GM18517 (cell line): ENCODE measurements at regions not wholly inside any gene's neighbourhood (a gene's known extent, or its start where the extent isn't known, plus 50 kb on each side); places are given as distances from the start of the nearest gene placed in this dataset.

ENCODE experiments used
- ATAC-seq: cut with Tn5 transposase; IDR thresholded peaks from one replicate; pipeline ENCODE4 v1.9.1; 2021; ENCODE audit warnings: mild to moderate bottlenecking, moderate library complexity; ENCODE audit not compliant: unreplicated experiment

DNA sequence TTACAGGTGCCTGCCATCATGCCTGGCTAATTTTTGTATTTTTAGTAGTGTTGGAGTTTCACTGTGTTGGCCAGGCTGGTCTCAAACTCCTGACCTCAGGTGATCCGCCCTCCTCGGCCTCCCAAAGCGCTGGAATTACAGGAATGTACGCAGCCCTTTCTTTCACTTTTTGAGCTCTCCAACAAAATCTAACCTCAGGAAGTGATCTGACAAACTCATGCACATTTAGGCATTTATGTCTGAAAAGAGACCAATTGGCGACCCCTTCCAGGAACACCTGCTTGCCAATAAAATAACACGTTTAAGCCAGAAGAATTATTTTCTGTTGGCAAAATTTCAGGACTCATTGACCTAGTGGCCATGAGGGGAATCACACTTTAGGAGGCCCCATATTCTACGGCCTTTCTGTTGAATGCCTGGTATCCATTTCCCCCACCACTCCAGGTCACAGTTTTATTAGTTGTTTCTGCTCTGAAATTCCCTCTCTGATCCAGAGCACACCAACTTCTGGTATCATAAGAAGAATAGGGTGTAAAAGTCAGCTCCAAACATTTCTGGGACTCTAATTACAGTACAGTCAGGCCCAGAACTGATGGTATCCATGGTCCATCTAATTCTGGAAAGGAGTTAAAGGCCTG, 65.8 kb upstream of the FRMD4A start:
- no peak for ATAC-seq

DNA sequence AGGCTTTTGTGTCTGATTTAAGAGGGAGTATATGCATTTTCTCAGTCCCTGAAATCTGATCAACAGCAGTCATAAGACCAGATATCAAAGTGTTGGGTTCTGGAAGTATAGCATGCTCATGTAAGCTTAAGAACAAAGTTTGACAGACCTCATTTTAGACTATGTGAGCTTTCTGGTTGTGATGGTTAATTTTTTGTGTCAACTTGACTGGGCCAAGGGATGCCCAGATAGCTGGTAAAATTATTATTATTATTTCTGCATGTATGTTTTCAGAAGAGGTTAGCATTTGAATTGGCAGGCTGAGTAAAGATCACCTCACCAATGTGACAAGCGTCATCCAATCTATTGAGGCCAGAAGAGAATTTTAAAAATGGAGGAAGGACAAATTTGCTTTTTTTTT, 63.5 kb upstream of the FRMD4A start:
- ATAC-seq, result no peak

DNA sequence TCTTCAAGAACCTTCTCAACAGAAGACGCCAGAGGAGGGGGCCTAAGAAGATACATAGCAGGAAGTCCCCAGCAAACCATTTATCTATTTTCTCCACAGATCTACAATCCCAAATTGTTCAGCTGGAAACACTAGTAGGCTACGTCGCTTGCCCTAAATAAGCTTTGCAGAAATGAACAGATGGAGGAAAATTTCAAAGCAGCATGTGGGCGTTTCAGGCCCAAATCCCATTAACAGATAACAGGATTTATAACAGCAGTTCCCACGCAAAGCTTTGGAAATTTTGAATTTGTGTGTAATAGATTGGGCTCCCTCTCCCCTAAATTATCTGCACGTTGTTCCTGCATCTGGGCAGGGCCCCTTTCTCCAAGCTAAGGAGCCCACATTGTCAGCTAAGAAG, 60.6 kb upstream of the FRMD4A start:
- ATAC-seq, result no peak

DNA sequence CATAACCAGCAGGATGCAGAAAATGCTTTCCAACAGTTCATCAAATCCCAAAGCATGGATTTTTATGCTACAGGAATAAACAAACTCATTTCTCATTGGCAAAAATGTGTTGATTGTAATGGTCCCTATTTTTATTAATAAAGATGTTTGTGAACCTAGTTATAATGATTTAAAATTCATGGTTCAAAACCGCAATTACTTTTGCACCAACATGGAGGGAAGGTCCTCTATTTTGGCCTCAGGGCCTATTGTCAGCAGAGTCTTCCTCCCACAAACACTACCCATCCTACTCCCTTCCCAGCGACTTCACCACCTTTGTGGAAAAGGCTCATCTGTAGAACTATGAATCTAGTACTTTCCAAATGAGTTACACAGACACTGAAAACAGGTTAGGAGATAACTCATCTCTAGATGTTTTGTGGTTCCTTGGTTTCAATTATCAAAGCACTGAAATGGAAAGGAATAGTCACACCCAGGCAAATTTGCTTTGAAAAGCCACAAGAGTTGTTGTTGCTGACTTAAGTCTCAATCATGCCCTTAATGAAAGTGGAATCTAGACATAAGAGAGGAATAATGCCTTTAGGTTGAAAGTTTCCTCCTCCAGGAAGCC, 59.4 kb upstream of the FRMD4A start:
- ATAC-seq, result peak; percentile 93

DNA sequence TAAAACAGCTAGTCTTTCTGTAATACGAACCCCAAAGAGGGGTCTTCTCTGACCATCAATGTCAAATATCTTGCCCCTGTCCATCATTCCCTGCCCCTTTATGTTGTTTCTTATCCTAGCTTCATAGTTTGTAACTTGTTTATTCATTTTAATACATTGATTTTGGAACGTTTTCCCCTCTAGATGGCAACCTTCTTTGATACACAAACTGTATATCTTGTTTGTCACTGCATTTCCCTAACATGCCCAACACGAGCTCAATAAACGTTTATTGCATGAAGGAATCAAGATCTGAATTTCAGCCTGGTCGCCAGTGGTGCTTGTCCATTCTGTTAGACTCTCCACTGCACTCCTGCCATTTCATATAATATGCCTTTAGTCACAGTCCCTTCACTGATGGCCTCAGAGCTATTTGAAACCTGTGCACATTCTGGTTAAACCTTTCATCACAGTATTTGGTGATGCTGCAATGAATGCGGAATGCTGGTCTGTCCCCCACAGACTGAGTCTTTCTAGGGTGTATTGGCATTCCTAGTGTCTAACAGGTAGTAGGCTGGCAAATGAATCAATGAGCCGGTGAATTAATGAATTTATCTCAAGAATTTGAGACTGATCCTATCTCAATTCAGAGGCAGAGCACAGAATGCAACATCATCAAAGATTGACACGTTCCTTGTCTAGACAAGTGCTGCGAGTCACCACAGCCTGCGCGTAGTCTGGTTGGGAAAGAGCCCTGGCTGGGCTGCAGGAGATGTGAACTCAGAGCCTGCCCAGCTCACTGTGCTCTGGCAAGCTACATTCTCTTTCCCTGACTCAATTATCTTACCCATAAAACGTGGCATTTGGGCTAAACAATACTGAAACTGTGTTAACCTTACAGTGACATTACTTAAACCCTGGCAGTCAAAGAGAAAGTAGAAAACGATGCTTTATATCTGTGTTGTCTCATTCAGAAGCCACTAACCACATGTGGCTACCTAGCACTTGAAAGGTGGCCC, 55.2 kb upstream of the FRMD4A start:
- ATAC-seq, result no peak

DNA sequence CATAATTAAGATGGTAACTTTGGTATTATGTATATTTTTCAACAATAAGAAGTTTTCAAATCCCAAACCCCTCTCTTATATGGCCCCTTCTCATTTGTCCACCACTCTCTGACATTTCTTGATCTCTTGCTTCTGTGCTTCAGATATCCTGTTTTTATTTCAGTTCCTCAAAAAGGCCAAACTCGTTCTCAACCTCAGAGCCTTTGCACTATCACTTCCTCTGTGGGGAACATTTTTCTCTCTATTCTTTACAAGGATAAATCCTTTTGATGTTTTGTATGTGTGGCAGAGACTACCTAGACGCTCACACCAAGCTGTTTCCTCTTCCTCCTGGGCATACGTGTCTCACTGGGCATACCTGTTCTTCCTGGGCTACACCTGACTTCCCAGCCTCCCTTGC, 54.2 kb upstream of the FRMD4A start:
- no peak for ATAC-seq

DNA sequence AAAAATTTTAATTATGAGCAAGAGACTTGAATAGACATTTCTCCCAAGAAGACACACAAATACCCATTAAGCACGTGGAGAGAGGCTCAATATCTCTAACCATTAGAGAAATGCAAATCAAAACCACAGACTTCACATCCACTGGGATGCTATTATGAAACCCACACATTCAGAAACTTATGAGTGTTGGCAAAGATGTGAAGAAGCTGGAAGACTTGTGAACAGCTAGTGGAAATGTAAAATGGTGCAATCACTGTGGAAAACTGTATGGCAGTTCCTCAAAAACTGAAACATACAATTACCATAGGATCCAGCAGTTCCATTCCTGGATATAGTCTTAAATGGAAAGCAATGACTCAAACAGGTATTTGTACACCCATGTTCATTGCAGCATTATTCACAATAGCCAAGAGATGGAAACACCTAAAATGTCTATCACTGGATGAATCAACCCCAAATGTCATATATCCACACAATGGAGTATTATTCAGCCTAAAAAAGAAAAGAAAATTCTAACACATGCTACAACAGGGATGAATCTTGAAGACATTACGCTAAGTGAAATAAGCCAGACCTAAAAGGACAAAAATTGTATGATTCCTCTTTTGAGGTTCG, 53.5 kb upstream of the FRMD4A start:
- no peak for ATAC-seq

DNA sequence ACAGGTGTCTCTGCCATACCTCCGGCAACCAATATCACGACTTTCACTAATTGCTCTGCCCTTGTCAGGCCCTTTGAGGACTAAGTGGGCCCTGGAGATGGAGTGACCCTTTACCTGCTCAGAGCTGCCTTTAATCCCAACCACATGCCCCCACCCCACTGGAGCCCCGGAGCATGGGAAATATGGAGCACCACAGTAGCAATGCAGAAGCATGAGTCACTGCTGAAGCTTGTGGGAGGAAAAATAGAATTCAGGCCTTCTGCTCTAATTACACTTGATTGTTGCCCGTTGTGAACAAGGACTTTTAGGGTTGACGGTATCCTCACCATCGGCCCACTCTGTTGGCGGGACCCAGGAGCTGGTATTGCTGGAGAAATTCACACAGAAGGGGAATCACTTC, 52.5 kb upstream of the FRMD4A start:
- no peak for ATAC-seq

DNA sequence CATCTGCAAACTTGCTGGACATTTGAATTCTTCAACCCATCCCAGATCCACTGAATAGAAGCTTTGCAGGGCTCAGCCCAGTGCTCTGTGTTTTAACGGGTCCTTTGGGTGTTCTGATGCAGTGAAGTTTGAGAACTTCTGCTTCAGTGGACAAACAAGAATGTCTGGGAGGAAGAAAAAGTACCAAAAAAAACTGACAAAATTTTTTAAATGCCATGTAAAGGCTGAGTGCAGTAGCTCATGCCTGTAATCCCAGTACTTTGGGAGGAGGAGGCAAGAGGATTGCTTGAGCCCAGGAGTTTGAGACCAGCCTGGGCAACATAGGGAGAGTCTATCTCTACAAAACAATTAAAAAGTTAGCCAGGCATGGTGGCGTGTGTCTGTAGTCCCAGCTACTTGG, 51.8 kb upstream of the FRMD4A start:
- no peak for ATAC-seq

DNA sequence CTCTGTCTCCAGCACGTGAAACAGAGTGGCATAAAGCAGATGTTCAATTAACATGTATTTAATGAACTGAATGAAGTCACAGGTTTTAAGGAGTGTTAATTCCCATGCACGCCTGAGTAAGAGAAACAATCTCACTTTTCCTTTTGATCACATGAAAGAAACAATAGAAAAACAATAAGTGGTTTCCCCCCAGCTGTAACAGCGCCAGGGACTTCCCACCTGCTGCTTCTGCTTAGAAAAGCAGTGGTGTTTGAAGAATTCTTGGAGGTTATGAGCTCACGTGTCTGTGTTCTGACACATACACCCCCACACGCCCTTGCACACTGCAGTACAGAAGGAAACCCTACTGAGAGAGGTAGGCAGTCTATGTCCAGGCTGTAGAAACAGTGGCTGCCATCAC, 51.3 kb upstream of the FRMD4A start:
- ATAC-seq, result no peak

DNA sequence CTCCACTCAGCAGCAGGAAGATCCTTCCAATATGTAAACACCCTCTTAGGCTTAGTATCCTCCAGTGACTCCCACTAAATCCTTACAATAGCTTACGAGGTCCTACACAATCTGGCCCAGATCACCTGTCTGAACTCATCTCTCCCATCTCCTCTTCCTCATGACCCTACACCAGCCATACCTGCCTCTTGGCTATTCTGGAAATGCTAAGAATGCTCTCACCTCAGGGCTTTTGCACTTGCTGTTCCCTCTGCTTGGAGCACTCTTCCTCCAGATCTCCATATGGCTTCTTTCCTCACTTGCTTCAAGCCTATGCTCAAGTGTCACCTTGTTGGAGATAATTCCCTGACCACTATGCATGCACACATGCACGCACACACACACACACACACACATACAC, 50.8 kb upstream of the FRMD4A start:
- no peak for ATAC-seq

DNA sequence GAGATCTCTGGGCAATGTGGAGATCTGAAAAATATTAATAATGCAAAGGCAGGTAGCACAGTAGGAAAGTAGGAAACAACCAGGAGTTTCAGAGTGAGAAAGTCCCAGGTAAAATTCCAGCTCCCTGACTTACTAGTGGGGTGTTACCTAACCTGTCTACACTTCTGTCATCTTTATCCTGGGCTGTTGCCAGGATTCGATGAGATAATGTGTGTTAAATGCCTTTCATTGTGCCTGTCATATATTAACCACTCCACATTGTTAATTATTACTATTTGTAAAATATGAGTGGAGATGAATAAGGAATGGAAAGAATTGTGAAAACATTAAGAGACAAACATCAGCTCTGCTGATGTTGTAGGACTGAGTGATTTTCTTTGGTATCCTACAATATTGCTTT, 50.0 kb upstream of the FRMD4A start:
- ATAC-seq, result no peak
